Panc1 (cell line): ENCODE measurements at regions not wholly inside any gene's neighbourhood (a gene's known extent, or its start where the extent isn't known, plus 50 kb on each side); places are given as distances from the start of the nearest gene placed in this dataset.
"Not testable (repeated sequence)": the region's sequence is repeated elsewhere in the genome, so short reads cannot be mapped to it uniquely, and the experiment has no call there.

ENCODE experiments used
- ATAC-seq: fragments of 200-7000 bp; cut with Tn5 transposase; 2 replicates; pipeline ENCODE4 v1.9.1; 2020; ENCODE audit warnings: mild to moderate bottlenecking, moderate library complexity
- BruUV-seq: library from RNA; stranded (reverse); fragments of 400-500 nt; replicated peaks from 2 replicates; lab custom pipeline; 2021; lab: Mats Ljungman, UMichigan
- CTCF ChIA-PET: fragments of 300-600 bp; sonication (Branson Sonifier 250); formaldehyde crosslinking; loops from one replicate; lab custom pipeline; 2022; ENCODE audit warnings: antibody characterized with exemption; lab: Charles Lee
- POLR2A ChIA-PET: fragments of 300-600 bp; sonication (Branson Sonifier 250); formaldehyde crosslinking; loops from one replicate; lab custom pipeline; 2022; ENCODE audit warnings: antibody characterized with exemption; lab: Charles Lee
- DNase-seq: peaks from one replicate; pipeline ENCODE4 v3.0.0-alpha.2; 2010; ENCODE audit warnings: low read depth, low spot score
- H3K27ac ChIP-seq: 2 replicates; pipeline ENCODE4 v1.5.1; 2011; ENCODE audit warnings: mild to moderate bottlenecking, low read length, inconsistent platforms
- H3K27me3 ChIP-seq: fragments of 200-500 bp; sonication (Bioruptor generic); 2 replicates; pipeline ENCODE4 v1.6.0; 2014; ENCODE audit warnings: low read length, inconsistent platforms; ENCODE audit not compliant: control insufficient read depth, insufficient read depth
- H3K36me3 ChIP-seq: fragments of 200-500 bp; sonication (Bioruptor generic); 2 replicates; pipeline ENCODE4 v1.5.1; 2014; ENCODE audit warnings: inconsistent platforms, mild to moderate bottlenecking, low read length, moderate library complexity; ENCODE audit not compliant: control insufficient read depth, insufficient read depth
- H3K4me1 ChIP-seq: 2 replicates; pipeline ENCODE4 v1.5.1; 2011; ENCODE audit warnings: inconsistent platforms, mild to moderate bottlenecking, low read length, moderate library complexity; ENCODE audit not compliant: control insufficient read depth, insufficient read depth
- H3K4me3 ChIP-seq, 2 experiments: 2 replicates each; pipeline ENCODE4 v1.5.1; 2011 to 2012; ENCODE audit warnings: low read depth in 2 of 2, low read length in 2 of 2, mild to moderate bottlenecking in 2 of 2, inconsistent platforms in 1 of 2, moderate library complexity in 1 of 2
- H3K9me3 ChIP-seq: fragments of 200-500 bp; sonication (Bioruptor generic); 2 replicates; pipeline ENCODE4 v1.5.1; 2014; ENCODE audit warnings: low read depth, mild to moderate bottlenecking, inconsistent platforms, low read length, moderate library complexity; ENCODE audit not compliant: control insufficient read depth, insufficient read depth
- POLR2AphosphoS5 ChIP-seq: IDR thresholded peaks from 2 replicates; pipeline ENCODE4 v1.6.1; 2012; ENCODE audit warnings: mild to moderate bottlenecking, low read depth, low read length, moderate library complexity
- SIN3A ChIP-seq: IDR thresholded peaks from 2 replicates; pipeline ENCODE4 v1.6.1; 2012; ENCODE audit warnings: low read depth, mild to moderate bottlenecking, low read length, moderate library complexity, borderline replicate concordance; ENCODE audit not compliant: insufficient read depth
- TCF7L2 ChIP-seq: IDR thresholded peaks from 2 replicates; pipeline ENCODE4 v1.6.1; 2011; ENCODE audit warnings: mild to moderate bottlenecking, low read depth, low read length, inconsistent platforms
- in situ Hi-C: cut with HindIII; loops from 2 replicates; pipeline ENCODE4 v1.10.0; 2016; ENCODE audit warnings: low sequenced_read_pairs, low pct_unique_long_range_greater_than_20kb
- intact Hi-C: fragments of 100-400 bp; cut with micrococcal nuclease; formaldehyde crosslinking; loops from one replicate; pipeline ENCODE4 v1.10.0; 2022; ENCODE audit not compliant: unreplicated experiment
- TF ChIP-seq, protein P1 (sequence below): fragments of 450-650 bp; IDR thresholded peaks from 2 replicates; pipeline ENCODE4 v1.5.1; 2017; ENCODE audit warnings: mild to moderate bottlenecking
- TF ChIP-seq, protein P2 (sequence below), 2 experiments: IDR thresholded peaks; 2 replicates each; pipeline ENCODE4 v1.6.1; 2011 to 2012; ENCODE audit warnings: low read depth in 2 of 2, control low read depth in 1 of 2, low read length in 1 of 2, mild to moderate bottlenecking in 1 of 2, moderate library complexity in 1 of 2; ENCODE audit not compliant: insufficient read depth in 1 of 2

DNA sequence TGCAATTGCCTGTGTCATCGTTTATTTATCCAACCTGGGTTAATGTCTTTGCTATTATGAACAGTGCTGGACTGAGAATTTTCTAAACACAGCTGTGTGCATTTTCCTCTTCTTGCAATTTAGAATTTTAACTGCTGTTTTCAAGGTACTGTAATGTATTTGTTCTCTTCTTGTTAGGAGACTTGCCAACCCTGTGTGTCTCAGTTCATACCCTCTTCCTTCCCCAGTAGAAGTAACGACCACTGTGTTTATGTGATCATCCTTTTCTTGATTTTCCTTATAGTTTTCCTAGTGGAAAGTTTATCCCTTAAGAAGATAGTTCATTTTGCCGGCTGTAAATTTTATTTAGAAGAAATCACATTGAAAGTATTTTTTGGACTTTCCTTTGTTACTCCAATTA lies 389.2 kb downstream of the TMEM121 start:
- POLR2A ChIA-PET, H3K27ac ChIP-seq, H3K4me3 ChIP-seq, ATAC-seq, intact Hi-C loops, H3K4me1 ChIP-seq, H3K27me3 ChIP-seq, H3K9me3 ChIP-seq, CTCF ChIA-PET, DNase-seq, in situ Hi-C loops, BruUV-seq, H3K36me3 ChIP-seq: not testable (repeated sequence)

DNA sequence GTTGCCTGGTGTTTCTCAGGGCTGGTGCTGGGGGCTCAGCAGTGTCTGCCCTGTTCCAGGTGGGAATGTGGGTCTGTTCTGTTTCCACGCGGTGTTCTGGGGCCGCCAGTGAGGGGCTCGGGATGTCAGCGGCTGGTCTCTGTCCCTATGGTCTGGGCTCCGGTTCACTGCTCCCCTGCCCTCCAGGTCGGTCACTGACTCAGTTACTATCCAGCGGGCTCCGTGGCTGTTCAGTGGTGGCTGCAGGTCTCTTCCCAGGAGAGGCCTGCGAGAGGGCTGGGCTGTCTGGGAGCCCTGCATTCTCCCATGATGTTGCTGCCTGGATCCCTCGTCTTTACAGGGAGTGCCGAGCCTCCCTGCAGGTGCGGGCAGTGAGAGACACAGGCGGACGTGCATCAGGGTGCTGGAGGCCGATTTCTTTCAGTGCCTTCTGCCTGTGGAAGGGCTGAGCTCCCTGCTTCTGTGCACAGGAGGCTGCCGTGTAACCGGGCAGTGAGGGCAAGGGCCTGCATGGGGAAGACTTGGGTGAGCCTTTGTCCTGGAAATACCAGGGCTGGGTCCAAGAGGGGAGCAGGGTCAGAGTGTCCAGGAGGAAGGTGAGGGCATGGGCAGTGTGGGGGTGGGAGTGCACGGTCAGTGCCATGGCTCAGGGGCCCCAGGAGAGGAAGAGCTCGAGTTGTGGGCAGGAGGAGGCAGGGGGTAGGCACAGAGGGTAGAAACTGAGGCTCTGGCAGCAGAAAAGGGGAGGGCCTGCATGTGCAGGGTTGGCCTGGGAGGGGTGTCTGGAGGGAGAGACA lies 391.0 kb downstream of the TMEM121 start:
- DNase-seq, H3K36me3 ChIP-seq, H3K27me3 ChIP-seq, H3K4me1 ChIP-seq, H3K9me3 ChIP-seq, ATAC-seq, H3K4me3 ChIP-seq, CTCF ChIA-PET, H3K27ac ChIP-seq, in situ Hi-C loops, POLR2A ChIA-PET, BruUV-seq, intact Hi-C loops: not testable (repeated sequence)

DNA sequence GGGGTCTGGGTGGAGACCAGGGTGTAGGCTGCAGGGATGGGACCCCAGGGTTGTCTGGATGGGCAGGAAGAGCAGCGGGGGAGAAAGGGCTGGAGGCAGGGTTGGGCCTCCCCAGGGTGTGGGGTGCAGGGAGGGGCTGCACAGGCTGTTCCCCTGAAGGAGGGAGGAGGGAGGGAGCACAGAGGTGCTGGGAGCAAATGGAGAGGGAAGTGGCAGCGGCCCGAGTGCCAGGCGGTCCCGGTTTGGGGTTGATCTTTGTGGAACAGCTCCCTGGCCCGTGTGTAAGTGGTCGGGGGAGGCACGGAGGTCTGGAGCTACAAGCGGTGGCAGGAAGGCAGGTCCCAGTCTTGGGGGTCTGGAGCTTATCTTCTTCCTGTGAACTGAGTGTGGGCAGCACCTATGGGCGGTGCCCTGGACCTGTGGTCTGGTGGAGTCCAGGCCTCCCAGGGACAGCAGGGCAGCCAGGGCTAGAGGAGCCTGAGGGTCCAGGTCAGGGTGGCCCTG lies 391.6 kb downstream of the TMEM121 start:
- no peak for ATAC-seq
- no peak overlapping the region for H3K4me3 ChIP-seq
- no peak for DNase-seq
- in situ Hi-C loops (no loop called here), intact Hi-C loops (no loop called here)
- no peaks in the 10 kb centered on the region for H3K27me3 ChIP-seq
- H3K36me3 ChIP-seq, result no peaks in the 10 kb centered on the region
- H3K4me1 ChIP-seq, result no peaks in the 10 kb centered on the region
- CTCF ChIA-PET, result no interaction called here
- no TSS peak for BruUV-seq
- H3K27ac ChIP-seq, result no peak overlapping the region
- POLR2A ChIA-PET, result no interaction called here
- no peak for TF ChIP-seq POLR2AphosphoS5
- TF ChIP-seq, protein P1, sequence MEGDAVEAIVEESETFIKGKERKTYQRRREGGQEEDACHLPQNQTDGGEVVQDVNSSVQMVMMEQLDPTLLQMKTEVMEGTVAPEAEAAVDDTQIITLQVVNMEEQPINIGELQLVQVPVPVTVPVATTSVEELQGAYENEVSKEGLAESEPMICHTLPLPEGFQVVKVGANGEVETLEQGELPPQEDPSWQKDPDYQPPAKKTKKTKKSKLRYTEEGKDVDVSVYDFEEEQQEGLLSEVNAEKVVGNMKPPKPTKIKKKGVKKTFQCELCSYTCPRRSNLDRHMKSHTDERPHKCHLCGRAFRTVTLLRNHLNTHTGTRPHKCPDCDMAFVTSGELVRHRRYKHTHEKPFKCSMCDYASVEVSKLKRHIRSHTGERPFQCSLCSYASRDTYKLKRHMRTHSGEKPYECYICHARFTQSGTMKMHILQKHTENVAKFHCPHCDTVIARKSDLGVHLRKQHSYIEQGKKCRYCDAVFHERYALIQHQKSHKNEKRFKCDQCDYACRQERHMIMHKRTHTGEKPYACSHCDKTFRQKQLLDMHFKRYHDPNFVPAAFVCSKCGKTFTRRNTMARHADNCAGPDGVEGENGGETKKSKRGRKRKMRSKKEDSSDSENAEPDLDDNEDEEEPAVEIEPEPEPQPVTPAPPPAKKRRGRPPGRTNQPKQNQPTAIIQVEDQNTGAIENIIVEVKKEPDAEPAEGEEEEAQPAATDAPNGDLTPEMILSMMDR, result no peak
- TF ChIP-seq, protein P2, sequence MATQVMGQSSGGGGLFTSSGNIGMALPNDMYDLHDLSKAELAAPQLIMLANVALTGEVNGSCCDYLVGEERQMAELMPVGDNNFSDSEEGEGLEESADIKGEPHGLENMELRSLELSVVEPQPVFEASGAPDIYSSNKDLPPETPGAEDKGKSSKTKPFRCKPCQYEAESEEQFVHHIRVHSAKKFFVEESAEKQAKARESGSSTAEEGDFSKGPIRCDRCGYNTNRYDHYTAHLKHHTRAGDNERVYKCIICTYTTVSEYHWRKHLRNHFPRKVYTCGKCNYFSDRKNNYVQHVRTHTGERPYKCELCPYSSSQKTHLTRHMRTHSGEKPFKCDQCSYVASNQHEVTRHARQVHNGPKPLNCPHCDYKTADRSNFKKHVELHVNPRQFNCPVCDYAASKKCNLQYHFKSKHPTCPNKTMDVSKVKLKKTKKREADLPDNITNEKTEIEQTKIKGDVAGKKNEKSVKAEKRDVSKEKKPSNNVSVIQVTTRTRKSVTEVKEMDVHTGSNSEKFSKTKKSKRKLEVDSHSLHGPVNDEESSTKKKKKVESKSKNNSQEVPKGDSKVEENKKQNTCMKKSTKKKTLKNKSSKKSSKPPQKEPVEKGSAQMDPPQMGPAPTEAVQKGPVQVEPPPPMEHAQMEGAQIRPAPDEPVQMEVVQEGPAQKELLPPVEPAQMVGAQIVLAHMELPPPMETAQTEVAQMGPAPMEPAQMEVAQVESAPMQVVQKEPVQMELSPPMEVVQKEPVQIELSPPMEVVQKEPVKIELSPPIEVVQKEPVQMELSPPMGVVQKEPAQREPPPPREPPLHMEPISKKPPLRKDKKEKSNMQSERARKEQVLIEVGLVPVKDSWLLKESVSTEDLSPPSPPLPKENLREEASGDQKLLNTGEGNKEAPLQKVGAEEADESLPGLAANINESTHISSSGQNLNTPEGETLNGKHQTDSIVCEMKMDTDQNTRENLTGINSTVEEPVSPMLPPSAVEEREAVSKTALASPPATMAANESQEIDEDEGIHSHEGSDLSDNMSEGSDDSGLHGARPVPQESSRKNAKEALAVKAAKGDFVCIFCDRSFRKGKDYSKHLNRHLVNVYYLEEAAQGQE (IDR thresholded peaks at IDR 0.05; ENCODE audit: insufficient read depth in 1 of 2, low read depth in 2 of 2, low read length in 1 of 2), result no peak
- no peak for TF ChIP-seq SIN3A
- TF ChIP-seq TCF7L2, result no peak
- H3K9me3 ChIP-seq, result no peaks in the 10 kb centered on the region
